ENCODE measurements at regions not wholly inside any gene's neighbourhood (a gene's known extent, or its start where the extent isn't known, plus 50 kb on each side); places are given as distances from the start of the nearest gene placed in this dataset.

- Mint-ChIP-seq H3K4me1 (ENCODE audit: low read depth) (no peaks in the 10 kb centered on the region), H3K36me3 (ENCODE audit: low read depth) (no peaks in the 10 kb centered on the region), H3K27me3 (ENCODE audit: low read depth) (no peaks in the 10 kb centered on the region), H3K27ac (no peak overlapping the region), H3K9me3 (peaks cover 49% of the 10 kb centered on the region), H3K4me3 (ENCODE audit: low read depth) (no peak overlapping the region)
- DNase-seq (ENCODE audit: low spot score) = no peak
- intact Hi-C loops (cut with micrococcal nuclease) = no loop called here
Measured at GRCh38 chr7:67604461-67605386, 608.1 kb downstream of the TYW1 start.

- H3K27me3 Mint-ChIP-seq (ENCODE audit: low read depth) = no peaks in the 10 kb centered on the region
- DNase-seq (ENCODE audit: low spot score) = no peak
- H3K36me3 Mint-ChIP-seq (ENCODE audit: low read depth) = no peaks in the 10 kb centered on the region
Measured at GRCh38 chr7:67608806-67609205, 612.2 kb downstream of the TYW1 start.

GRCh38 chr7:67610897-67611296 is 614.3 kb downstream of the TYW1 start:
- H3K27ac Mint-ChIP-seq = no peak overlapping the region
- intact Hi-C loops (cut with micrococcal nuclease) = no loop called here
- no peak overlapping the region for H3K4me3 Mint-ChIP-seq (ENCODE audit: low read depth)
- H3K4me1 Mint-ChIP-seq (ENCODE audit: low read depth) = no peaks in the 10 kb centered on the region
- no peak for DNase-seq (ENCODE audit: low spot score)
- no peaks in the 10 kb centered on the region for H3K36me3 Mint-ChIP-seq (ENCODE audit: low read depth)
- H3K9me3 Mint-ChIP-seq = peaks cover 29% of the 10 kb centered on the region
- no peaks in the 10 kb centered on the region for H3K27me3 Mint-ChIP-seq (ENCODE audit: low read depth)

More at GRCh38 chr7:67608806-67609205, 612.2 kb downstream of the TYW1 start:
- Mint-ChIP-seq H3K4me3 (ENCODE audit: low read depth) (no peak overlapping the region), H3K9me3 (peaks cover 34% of the 10 kb centered on the region), H3K4me1 (ENCODE audit: low read depth) (no peaks in the 10 kb centered on the region), H3K27ac (no peak overlapping the region)
- intact Hi-C loops (cut with micrococcal nuclease) = no loop called here

GRCh38 chr7:67614843-67615242 is 618.2 kb downstream of the TYW1 start:
- intact Hi-C loops (cut with micrococcal nuclease) = no loop called here
- H3K36me3 Mint-ChIP-seq (ENCODE audit: low read depth) = no peaks in the 10 kb centered on the region
- peaks cover 22% of the 10 kb centered on the region for H3K9me3 Mint-ChIP-seq
- no peaks in the 10 kb centered on the region for H3K27me3 Mint-ChIP-seq (ENCODE audit: low read depth)
- no peaks in the 10 kb centered on the region for H3K4me1 Mint-ChIP-seq (ENCODE audit: low read depth)
- no peak overlapping the region for H3K27ac Mint-ChIP-seq
- no peak overlapping the region for H3K4me3 Mint-ChIP-seq (ENCODE audit: low read depth)
- no peak for DNase-seq (ENCODE audit: low spot score)

GRCh38 chr7:67616517-67616916 is 619.9 kb downstream of the TYW1 start:
- H3K36me3 Mint-ChIP-seq (ENCODE audit: low read depth) = no peaks in the 10 kb centered on the region
- no peak overlapping the region for H3K27ac Mint-ChIP-seq
- H3K4me1 Mint-ChIP-seq (ENCODE audit: low read depth) = no peaks in the 10 kb centered on the region
- DNase-seq (ENCODE audit: low spot score) = no peak
- intact Hi-C loops (cut with micrococcal nuclease) = no loop called here
- peaks cover 16% of the 10 kb centered on the region for H3K9me3 Mint-ChIP-seq
- no peak overlapping the region for H3K4me3 Mint-ChIP-seq (ENCODE audit: low read depth)
- no peaks in the 10 kb centered on the region for H3K27me3 Mint-ChIP-seq (ENCODE audit: low read depth)

GRCh38 chr7:67618556-67619162 is 622.0 kb downstream of the TYW1 start:
- Mint-ChIP-seq H3K36me3 (ENCODE audit: low read depth) (no peaks in the 10 kb centered on the region), H3K4me1 (ENCODE audit: low read depth) (no peaks in the 10 kb centered on the region), H3K27ac (no peak overlapping the region), H3K4me3 (ENCODE audit: low read depth) (no peak overlapping the region), H3K9me3 (peaks cover 10% of the 10 kb centered on the region), H3K27me3 (ENCODE audit: low read depth) (no peaks in the 10 kb centered on the region)
- DNase-seq (ENCODE audit: low spot score) = no peak
- intact Hi-C loops (cut with micrococcal nuclease) = no loop called here

GRCh38 chr7:67619175-67619574 is 622.5 kb downstream of the TYW1 start:
- intact Hi-C loops (cut with micrococcal nuclease) = no loop called here

GRCh38 chr7:67620216-67620933 is 623.7 kb downstream of the TYW1 start:
- no peak for DNase-seq (ENCODE audit: low spot score)
- Mint-ChIP-seq H3K4me3 (ENCODE audit: low read depth) (no peak overlapping the region), H3K27me3 (ENCODE audit: low read depth) (no peaks in the 10 kb centered on the region), H3K36me3 (ENCODE audit: low read depth) (no peaks in the 10 kb centered on the region), H3K9me3 (peaks cover 4% of the 10 kb centered on the region), H3K4me1 (ENCODE audit: low read depth) (no peaks in the 10 kb centered on the region), H3K27ac (no peak overlapping the region)
- intact Hi-C loops (cut with micrococcal nuclease) = no loop called here

More at GRCh38 chr7:67619175-67619574, 622.5 kb downstream of the TYW1 start:
- H3K9me3 Mint-ChIP-seq = peaks cover 7% of the 10 kb centered on the region
- H3K4me1 Mint-ChIP-seq (ENCODE audit: low read depth) = no peaks in the 10 kb centered on the region
- no peaks in the 10 kb centered on the region for H3K27me3 Mint-ChIP-seq (ENCODE audit: low read depth)
- no peak overlapping the region for H3K27ac Mint-ChIP-seq
- H3K4me3 Mint-ChIP-seq (ENCODE audit: low read depth) = no peak overlapping the region
- H3K36me3 Mint-ChIP-seq (ENCODE audit: low read depth) = no peaks in the 10 kb centered on the region
- no peak for DNase-seq (ENCODE audit: low spot score)

- intact Hi-C loops (cut with micrococcal nuclease) = no loop called here
- H3K9me3 Mint-ChIP-seq = no peaks in the 10 kb centered on the region
Measured at GRCh38 chr7:67621704-67622103, 625.1 kb downstream of the TYW1 start.

GRCh38 chr7:67625257-67625737 is 628.7 kb downstream of the TYW1 start:
- Mint-ChIP-seq H3K36me3 (ENCODE audit: low read depth) (no peaks in the 10 kb centered on the region), H3K9me3 (peaks cover 12% of the 10 kb centered on the region), H3K4me3 (ENCODE audit: low read depth) (no peak overlapping the region), H3K27ac (no peak overlapping the region), H3K27me3 (ENCODE audit: low read depth) (no peaks in the 10 kb centered on the region), H3K4me1 (ENCODE audit: low read depth) (no peaks in the 10 kb centered on the region)
- DNase-seq (ENCODE audit: low spot score) = no peak
- intact Hi-C loops (cut with micrococcal nuclease) = no loop called here

More at GRCh38 chr7:67621704-67622103, 625.1 kb downstream of the TYW1 start:
- Mint-ChIP-seq H3K27ac (no peak overlapping the region), H3K36me3 (ENCODE audit: low read depth) (no peaks in the 10 kb centered on the region), H3K4me3 (ENCODE audit: low read depth) (no peak overlapping the region), H3K27me3 (ENCODE audit: low read depth) (no peaks in the 10 kb centered on the region), H3K4me1 (ENCODE audit: low read depth) (no peaks in the 10 kb centered on the region)
- DNase-seq (ENCODE audit: low spot score) = no peak

GRCh38 chr7:67631476-67631875 is 634.8 kb downstream of the TYW1 start:
- no peak overlapping the region for H3K27ac Mint-ChIP-seq
- H3K27me3 Mint-ChIP-seq (ENCODE audit: low read depth) = no peaks in the 10 kb centered on the region
- DNase-seq (ENCODE audit: low spot score) = no peak
- H3K4me3 Mint-ChIP-seq (ENCODE audit: low read depth) = no peak overlapping the region
- no peaks in the 10 kb centered on the region for H3K4me1 Mint-ChIP-seq (ENCODE audit: low read depth)
- peaks cover 27% of the 10 kb centered on the region for H3K9me3 Mint-ChIP-seq
- H3K36me3 Mint-ChIP-seq (ENCODE audit: low read depth) = no peaks in the 10 kb centered on the region
- intact Hi-C loops (cut with micrococcal nuclease) = no loop called here

GRCh38 chr7:67635271-67635670 is 638.6 kb downstream of the TYW1 start:
- Mint-ChIP-seq H3K27ac (no peak overlapping the region), H3K27me3 (ENCODE audit: low read depth) (no peaks in the 10 kb centered on the region), H3K36me3 (ENCODE audit: low read depth) (no peaks in the 10 kb centered on the region), H3K4me3 (ENCODE audit: low read depth) (no peak overlapping the region), H3K4me1 (ENCODE audit: low read depth) (no peaks in the 10 kb centered on the region), H3K9me3 (peaks cover 27% of the 10 kb centered on the region)
- no peak for DNase-seq (ENCODE audit: low spot score)
- intact Hi-C loops (cut with micrococcal nuclease) = no loop called here
